HEK293 (cell line): ENCODE measurements at regions not wholly inside any gene's neighbourhood (a gene's known extent, or its start where the extent isn't known, plus 50 kb on each side); places are given as distances from the start of the nearest gene placed in this dataset.

ENCODE experiments used
- CTCF ChIP-seq: fragments of 450-650 bp; formaldehyde crosslinking; IDR thresholded peaks from 2 replicates; pipeline ENCODE4 v1.5.1; 2016; ENCODE audit warnings: missing biosample characterization, missing genetic modification characterization
- KLF10 ChIP-seq: fragments of 450-650 bp; IDR thresholded peaks from 2 replicates; pipeline ENCODE4 v1.5.1; 2018; ENCODE audit warnings: missing biosample characterization, mild to moderate bottlenecking, missing genetic modification characterization
- SETDB1 ChIP-seq: IDR thresholded peaks from one replicate; pipeline ENCODE4 v1.6.1; 2017; ENCODE audit warnings: mild to moderate bottlenecking, low read length, moderate library complexity, mixed read lengths; ENCODE audit not compliant: insufficient read length
- ZBTB10 ChIP-seq: fragments of 450-650 bp; formaldehyde crosslinking; IDR thresholded peaks from 2 replicates; pipeline ENCODE4 v1.5.1; 2016; ENCODE audit warnings: missing biosample characterization, missing genetic modification characterization
- ZFP69B ChIP-seq: fragments of 450-650 bp; formaldehyde crosslinking; IDR thresholded peaks from 2 replicates; pipeline ENCODE4 v1.5.1; 2016; ENCODE audit warnings: missing biosample characterization, missing genetic modification characterization
- ZNF175 ChIP-seq: fragments of 450-650 bp; formaldehyde crosslinking; IDR thresholded peaks from 2 replicates; pipeline ENCODE4 v1.5.1; 2016; ENCODE audit warnings: missing biosample characterization, missing genetic modification characterization
- ZNF274 ChIP-seq, 2 experiments: fragments of 200-500 bp in 1 of 2; fragments of 450-650 bp in 1 of 2; sonication (Bioruptor generic) in 1 of 2; formaldehyde crosslinking in 1 of 2; IDR thresholded peaks; 2 replicates each; pipeline versions ENCODE4 v1.5.1 to v1.6.1; 2014 to 2016; ENCODE audit warnings: borderline replicate concordance in 1 of 2, inconsistent platforms in 1 of 2, low read length in 1 of 2, missing biosample characterization in 1 of 2, missing genetic modification characterization in 1 of 2
- ZNF561 ChIP-seq: fragments of 450-650 bp; IDR thresholded peaks from 2 replicates; pipeline ENCODE4 v1.5.1; 2018; ENCODE audit warnings: missing biosample characterization, missing genetic modification characterization, borderline replicate concordance
- ZNF670 ChIP-seq: fragments of 450-650 bp; formaldehyde crosslinking; IDR thresholded peaks from 2 replicates; pipeline ENCODE4 v1.5.1; 2016; ENCODE audit warnings: missing biosample characterization, missing genetic modification characterization, low read depth
- ZNF776 ChIP-seq: fragments of 450-650 bp; formaldehyde crosslinking; IDR thresholded peaks from 2 replicates; pipeline ENCODE4 v1.5.0; 2017; ENCODE audit warnings: missing biosample characterization, missing genetic modification characterization, borderline replicate concordance
- ZSCAN23 ChIP-seq: fragments of 450-650 bp; formaldehyde crosslinking; IDR thresholded peaks from 2 replicates; pipeline ENCODE4 v1.5.1; 2016; ENCODE audit warnings: missing biosample characterization, missing genetic modification characterization
- TF ChIP-seq, protein P1 (sequence below): fragments of 450-650 bp; formaldehyde crosslinking; IDR thresholded peaks from 2 replicates; pipeline ENCODE4 v1.5.1; 2017; ENCODE audit warnings: missing biosample characterization, missing genetic modification characterization

DNA sequence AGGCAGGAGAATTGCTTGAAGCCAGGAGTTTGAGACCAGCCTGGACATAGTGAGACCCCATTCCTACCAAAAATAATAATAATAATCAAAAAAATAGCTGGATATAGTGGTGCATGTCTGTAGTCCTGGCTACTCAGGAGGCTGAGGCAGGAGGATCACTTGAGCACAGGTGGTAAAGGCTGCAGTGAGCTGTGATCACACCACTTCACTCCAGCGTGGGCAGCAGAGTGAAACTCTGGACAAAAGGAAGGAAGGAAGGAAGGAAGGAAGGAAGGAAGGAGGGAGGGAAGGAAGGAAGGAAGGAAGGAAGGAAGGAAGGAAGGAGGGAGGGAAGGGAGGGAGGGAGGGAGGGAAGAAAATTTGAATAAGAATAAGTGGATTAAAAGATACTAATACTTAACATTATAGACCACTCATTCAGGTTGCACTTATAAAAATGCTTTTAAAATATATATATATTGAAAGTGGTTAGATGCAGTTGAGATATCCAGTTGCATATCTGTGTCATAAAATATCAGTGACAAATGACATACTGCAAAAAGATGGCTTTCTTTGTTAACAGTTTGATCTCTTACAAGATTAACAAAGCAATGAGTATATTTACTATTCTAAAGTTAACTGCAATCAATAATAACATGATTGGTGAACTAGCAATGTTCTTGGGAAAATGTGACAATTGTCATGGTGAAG is 702.4 kb downstream of the CPS1 start:
- TF ChIP-seq ZNF274 (IDR thresholded peaks at IDR 0.05; ENCODE audit: low read length) (no peak), ZNF274 (tag by site-specific recombination; IDR thresholded peaks at IDR 0.05; ENCODE audit: borderline replicate concordance) (no peak), SETDB1 (no peak), ZBTB10 (tag by site-specific recombination) (no peak), ZNF561 (tag by site-specific recombination) (no peak), CTCF (tag by site-specific recombination) (no peak), ZFP69B (no peak), ZSCAN23 (tag by site-specific recombination) (no peak), ZNF175 (no peak), ZNF776 (tag by site-specific recombination) (no peak), KLF10 (tag by site-specific recombination) (no peak), ZNF670 (tag by site-specific recombination) (no peak)
- TF ChIP-seq, protein P1, sequence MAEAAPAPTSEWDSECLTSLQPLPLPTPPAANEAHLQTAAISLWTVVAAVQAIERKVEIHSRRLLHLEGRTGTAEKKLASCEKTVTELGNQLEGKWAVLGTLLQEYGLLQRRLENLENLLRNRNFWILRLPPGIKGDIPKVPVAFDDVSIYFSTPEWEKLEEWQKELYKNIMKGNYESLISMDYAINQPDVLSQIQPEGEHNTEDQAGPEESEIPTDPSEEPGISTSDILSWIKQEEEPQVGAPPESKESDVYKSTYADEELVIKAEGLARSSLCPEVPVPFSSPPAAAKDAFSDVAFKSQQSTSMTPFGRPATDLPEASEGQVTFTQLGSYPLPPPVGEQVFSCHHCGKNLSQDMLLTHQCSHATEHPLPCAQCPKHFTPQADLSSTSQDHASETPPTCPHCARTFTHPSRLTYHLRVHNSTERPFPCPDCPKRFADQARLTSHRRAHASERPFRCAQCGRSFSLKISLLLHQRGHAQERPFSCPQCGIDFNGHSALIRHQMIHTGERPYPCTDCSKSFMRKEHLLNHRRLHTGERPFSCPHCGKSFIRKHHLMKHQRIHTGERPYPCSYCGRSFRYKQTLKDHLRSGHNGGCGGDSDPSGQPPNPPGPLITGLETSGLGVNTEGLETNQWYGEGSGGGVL (tag by site-specific recombination): no peak
